Activated CD4-positive, alpha-beta T cell treated with anti-CD3 and anti-CD28 coated beads for 36 hours (primary cell): ENCODE measurements at regions not wholly inside any gene's neighbourhood (a gene's known extent, or its start where the extent isn't known, plus 50 kb on each side); places are given as distances from the start of the nearest gene placed in this dataset.
A peak's percentile ranks its signal among the peaks of the same experiment; 100 is the strongest.
"Not testable (repeated sequence)": the region's sequence is repeated elsewhere in the genome, so short reads cannot be mapped to it uniquely, and the experiment has no call there.

Experiments
- ATAC-seq: fragments of 200-7000 bp; cut with Tn5 transposase; one replicate; pipeline ENCODE4 v1.10.0; 2021; ENCODE audit warnings: mild to moderate bottlenecking, moderate library complexity
- CTCF ChIA-PET: fragments of 350-600 bp; sonication (Branson Sonifier 250); formaldehyde crosslinking; loops from one replicate; lab custom pipeline; 2021; ENCODE audit warnings: antibody characterized with exemption; lab: Charles Lee
- POLR2A ChIA-PET: fragments of 350-600 bp; sonication (Branson Sonifier 250); formaldehyde crosslinking; loops from one replicate; lab custom pipeline; 2021; ENCODE audit warnings: antibody characterized with exemption, inconsistent platforms; lab: Charles Lee
- DNase-seq: peaks from one replicate; pipeline ENCODE4 v3.0.0-alpha.2; 2020
- H3K27ac Mint-ChIP-seq: one replicate; pipeline ENCODE4 v1.8.0; 2021; ENCODE audit warnings: mixed read lengths
- H3K27me3 Mint-ChIP-seq: one replicate; pipeline ENCODE4 v1.8.0; 2021; ENCODE audit warnings: mixed read lengths
- H3K36me3 Mint-ChIP-seq: one replicate; pipeline ENCODE4 v1.8.0; 2021; ENCODE audit warnings: low read depth, mixed read lengths
- H3K4me1 Mint-ChIP-seq: one replicate; pipeline ENCODE4 v1.8.0; 2021; ENCODE audit warnings: mixed read lengths
- H3K4me3 Mint-ChIP-seq: one replicate; pipeline ENCODE4 v1.8.0; 2021; ENCODE audit warnings: mild to moderate bottlenecking, moderate library complexity, mixed read lengths
- H3K9me3 Mint-ChIP-seq: one replicate; pipeline ENCODE4 v1.8.0; 2021; ENCODE audit warnings: low read depth, mixed read lengths
- intact Hi-C, 2 experiments: fragments of 100-400 bp; cut with DNase I in 1 of 2; cut with micrococcal nuclease in 1 of 2; formaldehyde crosslinking; loops; one replicate each; pipeline versions ENCODE4 v1.14.2 to v1.15.1; 2022 to 2024; cut with DNase I, micrococcal nuclease

DNA sequence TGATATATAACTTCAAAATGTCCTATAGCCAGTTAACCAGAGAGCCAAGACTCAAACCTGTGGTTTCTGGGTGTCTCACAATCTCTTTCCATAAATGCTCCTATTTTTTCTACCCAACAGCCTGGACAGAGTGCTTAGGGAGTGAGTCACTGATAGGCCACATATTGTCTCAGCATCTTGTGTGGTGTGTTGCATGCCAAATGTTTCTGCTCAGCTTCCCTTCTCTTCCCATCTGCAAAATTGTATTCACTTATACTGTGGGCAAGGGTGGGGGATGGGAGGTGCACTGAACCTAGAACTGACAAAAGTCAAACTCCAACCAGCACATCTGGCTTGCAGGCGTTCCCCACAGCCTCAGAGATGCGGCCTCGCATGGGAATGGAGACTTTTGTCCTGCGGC lies 123.3 kb downstream of the KCNA5 start:
- Mint-ChIP-seq H3K27me3 (peaks cover 5% of the 10 kb centered on the region), H3K4me3 (no peak overlapping the region), H3K27ac (no peak overlapping the region), H3K4me1 (no peaks in the 10 kb centered on the region), H3K36me3 (no peaks in the 10 kb centered on the region), H3K9me3 (no peaks in the 10 kb centered on the region)
- ChIA-PET POLR2A (no interaction called here), CTCF (no interaction called here)
- DNase-seq (no peak), ATAC-seq (no peak)
- intact Hi-C loops = no loop called here

DNA sequence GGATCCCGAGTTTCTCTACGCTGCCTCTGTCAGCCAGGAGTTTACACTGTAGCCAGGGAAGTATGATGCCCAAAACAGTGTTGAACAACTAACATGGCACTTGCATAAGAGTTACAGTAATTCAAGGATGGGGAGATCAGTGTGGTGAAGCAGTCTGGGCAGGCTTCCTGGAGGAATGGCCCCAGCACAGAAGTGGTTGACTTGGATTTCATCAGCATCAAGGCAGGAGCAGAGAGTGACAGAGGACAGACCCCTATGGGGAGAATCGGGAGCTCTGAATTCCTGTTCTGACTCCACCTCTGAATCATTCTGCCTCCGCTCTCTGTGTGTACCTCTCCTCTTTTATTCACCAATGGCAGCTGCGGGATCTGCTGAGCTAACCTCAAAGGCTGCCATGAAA lies 124.5 kb downstream of the KCNA5 start:
- ChIA-PET POLR2A (no interaction called here), CTCF (no interaction called here)
- no peak overlapping the region for H3K27ac Mint-ChIP-seq
- intact Hi-C loops = no loop called here
- no peak overlapping the region for H3K4me3 Mint-ChIP-seq
- DNase-seq (no peak), ATAC-seq (no peak)
- H3K4me1 Mint-ChIP-seq = no peaks in the 10 kb centered on the region
- H3K9me3 Mint-ChIP-seq = no peaks in the 10 kb centered on the region
- peaks cover 4% of the 10 kb centered on the region for H3K27me3 Mint-ChIP-seq
- no peaks in the 10 kb centered on the region for H3K36me3 Mint-ChIP-seq

GRCh38 chr12:5170844-5171243 lies 127.2 kb downstream of the KCNA5 start:
- Mint-ChIP-seq H3K4me1 (no peaks in the 10 kb centered on the region), H3K36me3 (no peaks in the 10 kb centered on the region), H3K27ac (no peak overlapping the region), H3K27me3 (peaks cover 8% of the 10 kb centered on the region), H3K9me3 (no peaks in the 10 kb centered on the region), H3K4me3 (no peak overlapping the region)
- POLR2A ChIA-PET = no interaction called here
- intact Hi-C loops = no loop called here
- CTCF ChIA-PET = interaction anchor here (0.8 kb wide), 1 partner anchor 13 kb away, joined by 4 read pairs; no protein-coding TSS in a partner anchor
- no peak for ATAC-seq
- no peak for DNase-seq

- Mint-ChIP-seq H3K27me3 (peaks cover 9% of the 10 kb centered on the region), H3K4me1 (no peaks in the 10 kb centered on the region), H3K9me3 (no peaks in the 10 kb centered on the region), H3K4me3 (no peak overlapping the region), H3K27ac (no peak overlapping the region), H3K36me3 (no peaks in the 10 kb centered on the region)
- ChIA-PET CTCF (interaction anchor here (0.8 kb wide), 1 partner anchor 12 kb away, joined by 4 read pairs; no protein-coding TSS in a partner anchor), POLR2A (no interaction called here)
- ATAC-seq = no peak
- peak; percentile 5 for DNase-seq
- intact Hi-C loops = no loop called here
Measured at GRCh38 chr12:5171701-5172100, 128.0 kb downstream of the KCNA5 start.

GRCh38 chr12:5172886-5173285 lies 129.2 kb downstream of the KCNA5 start:
- ATAC-seq = no peak
- Mint-ChIP-seq H3K36me3 (no peaks in the 10 kb centered on the region), H3K27ac (no peak overlapping the region), H3K4me3 (no peak overlapping the region), H3K27me3 (peaks cover 9% of the 10 kb centered on the region), H3K4me1 (no peaks in the 10 kb centered on the region), H3K9me3 (no peaks in the 10 kb centered on the region)
- intact Hi-C loops = no loop called here
- DNase-seq = no peak
- ChIA-PET POLR2A (no interaction called here), CTCF (no interaction called here)

GRCh38 chr12:5173511-5174011 lies 129.9 kb downstream of the KCNA5 start:
- CTCF ChIA-PET = no interaction called here
- intact Hi-C loops = no loop called here
- Mint-ChIP-seq H3K9me3 (no peaks in the 10 kb centered on the region), H3K27me3 (peaks cover 9% of the 10 kb centered on the region), H3K27ac (no peak overlapping the region), H3K4me1 (no peaks in the 10 kb centered on the region), H3K36me3 (no peaks in the 10 kb centered on the region), H3K4me3 (no peak overlapping the region)
- ATAC-seq (no peak), DNase-seq (no peak)
- POLR2A ChIA-PET = no interaction called here

GRCh38 chr12:5175415-5175814 lies 131.7 kb downstream of the KCNA5 start:
- POLR2A ChIA-PET, H3K36me3 Mint-ChIP-seq, H3K27me3 Mint-ChIP-seq, H3K4me1 Mint-ChIP-seq, CTCF ChIA-PET, H3K9me3 Mint-ChIP-seq, H3K4me3 Mint-ChIP-seq, H3K27ac Mint-ChIP-seq, DNase-seq, intact Hi-C loops, ATAC-seq: not testable (repeated sequence)

DNA sequence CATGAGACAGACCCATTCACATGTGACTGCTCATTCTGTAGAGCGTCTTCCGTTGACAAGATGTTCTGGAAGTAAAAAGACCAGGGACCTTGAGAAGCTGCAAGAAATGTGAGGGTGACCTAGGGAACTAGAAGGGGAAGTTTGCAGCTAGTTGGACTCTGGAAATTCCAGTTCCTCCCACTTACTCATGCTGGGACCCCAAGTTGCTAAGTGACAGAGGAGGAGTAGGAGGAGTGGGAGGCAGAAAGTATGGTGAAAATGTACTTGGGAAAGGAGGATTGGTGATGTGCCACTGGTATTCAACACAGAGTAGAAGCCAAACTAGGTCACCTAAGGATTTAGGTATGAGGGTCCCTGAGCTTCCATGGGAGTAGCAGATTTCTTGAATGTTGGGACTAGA lies 132.4 kb downstream of the KCNA5 start:
- ChIA-PET POLR2A (no interaction called here), CTCF (no interaction called here)
- H3K36me3 Mint-ChIP-seq = no peaks in the 10 kb centered on the region
- no peaks in the 10 kb centered on the region for H3K9me3 Mint-ChIP-seq
- no peak overlapping the region for H3K27ac Mint-ChIP-seq
- ATAC-seq = no peak
- H3K4me3 Mint-ChIP-seq = no peak overlapping the region
- H3K27me3 Mint-ChIP-seq = peaks cover 9% of the 10 kb centered on the region
- DNase-seq = no peak
- no peaks in the 10 kb centered on the region for H3K4me1 Mint-ChIP-seq
- intact Hi-C loops = no loop called here

- peaks cover 9% of the 10 kb centered on the region for H3K27me3 Mint-ChIP-seq
- H3K27ac Mint-ChIP-seq = no peak overlapping the region
- no peaks in the 10 kb centered on the region for H3K4me1 Mint-ChIP-seq
- POLR2A ChIA-PET = no interaction called here
- CTCF ChIA-PET = no interaction called here
- intact Hi-C loops = no loop called here
- H3K9me3 Mint-ChIP-seq = no peaks in the 10 kb centered on the region
- DNase-seq (no peak), ATAC-seq (no peak)
- no peaks in the 10 kb centered on the region for H3K36me3 Mint-ChIP-seq
- H3K4me3 Mint-ChIP-seq = no peak overlapping the region
Measured at GRCh38 chr12:5177096-5177495, 133.4 kb downstream of the KCNA5 start.

- Mint-ChIP-seq H3K4me1 (no peaks in the 10 kb centered on the region), H3K27me3 (peaks cover 9% of the 10 kb centered on the region), H3K4me3 (no peak overlapping the region), H3K36me3 (no peaks in the 10 kb centered on the region), H3K27ac (no peak overlapping the region), H3K9me3 (no peaks in the 10 kb centered on the region)
- POLR2A ChIA-PET = no interaction called here
- CTCF ChIA-PET = no interaction called here
- intact Hi-C loops = no loop called here
- ATAC-seq = no peak
- no peak for DNase-seq
Measured at GRCh38 chr12:5177731-5178130, 134.1 kb downstream of the KCNA5 start.

GRCh38 chr12:5178571-5178970 lies 134.9 kb downstream of the KCNA5 start:
- no peak for ATAC-seq
- ChIA-PET POLR2A (no interaction called here), CTCF (no interaction called here)
- Mint-ChIP-seq H3K4me1 (no peaks in the 10 kb centered on the region), H3K36me3 (no peaks in the 10 kb centered on the region), H3K9me3 (no peaks in the 10 kb centered on the region), H3K27me3 (peaks cover 5% of the 10 kb centered on the region), H3K27ac (no peak overlapping the region), H3K4me3 (no peak overlapping the region)
- no peak for DNase-seq
- intact Hi-C loops = no loop called here

DNA sequence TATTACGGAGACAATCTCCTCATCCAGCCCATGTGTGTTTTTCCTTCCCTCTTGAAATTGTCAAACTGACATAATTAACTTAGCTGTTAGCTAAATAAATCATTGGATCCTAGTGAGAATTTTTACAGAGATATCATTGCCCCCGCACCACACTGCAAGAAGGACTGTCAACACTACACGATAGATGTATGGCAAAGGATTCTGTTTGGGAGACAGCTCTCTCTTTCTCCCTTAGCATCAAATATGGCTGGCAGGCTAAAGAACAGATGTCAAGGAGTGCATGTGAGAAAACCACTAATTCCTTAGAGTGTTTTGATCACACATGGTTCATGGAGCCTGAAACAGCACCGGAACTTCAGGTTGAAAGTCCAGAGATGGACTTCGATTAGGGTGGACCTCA lies 136.8 kb downstream of the KCNA5 start:
- ATAC-seq (no peak), DNase-seq (no peak)
- Mint-ChIP-seq H3K27ac (no peak overlapping the region), H3K4me1 (no peaks in the 10 kb centered on the region), H3K27me3 (peaks cover 2% of the 10 kb centered on the region), H3K36me3 (no peaks in the 10 kb centered on the region), H3K9me3 (no peaks in the 10 kb centered on the region), H3K4me3 (no peak overlapping the region)
- POLR2A ChIA-PET = no interaction called here
- CTCF ChIA-PET = no interaction called here
- intact Hi-C loops = no loop called here

GRCh38 chr12:5184186-5184585 lies 140.5 kb downstream of the KCNA5 start:
- CTCF ChIA-PET = interaction anchor here (1.0 kb wide), 1 partner anchor 13 kb away, joined by 4 read pairs; no protein-coding TSS in a partner anchor
- no peaks in the 10 kb centered on the region for H3K4me1 Mint-ChIP-seq
- no peaks in the 10 kb centered on the region for H3K36me3 Mint-ChIP-seq
- H3K9me3 Mint-ChIP-seq = no peaks in the 10 kb centered on the region
- ATAC-seq (no peak), DNase-seq (no peak)
- H3K27me3 Mint-ChIP-seq = peaks cover under 1% of the 10 kb centered on the region
- no peak overlapping the region for H3K27ac Mint-ChIP-seq
- H3K4me3 Mint-ChIP-seq = no peak overlapping the region
- POLR2A ChIA-PET = no interaction called here
- intact Hi-C loops = no loop called here
